HG03103 (cell line): ENCODE measurements at regions not wholly inside any gene's neighbourhood (a gene's known extent, or its start where the extent isn't known, plus 50 kb on each side); places are given as distances from the start of the nearest gene placed in this dataset.

Experiments
- ATAC-seq: cut with Tn5 transposase; IDR thresholded peaks from one replicate; pipeline ENCODE4 v1.9.1; 2021; ENCODE audit warnings: low read depth; ENCODE audit not compliant: unreplicated experiment

DNA sequence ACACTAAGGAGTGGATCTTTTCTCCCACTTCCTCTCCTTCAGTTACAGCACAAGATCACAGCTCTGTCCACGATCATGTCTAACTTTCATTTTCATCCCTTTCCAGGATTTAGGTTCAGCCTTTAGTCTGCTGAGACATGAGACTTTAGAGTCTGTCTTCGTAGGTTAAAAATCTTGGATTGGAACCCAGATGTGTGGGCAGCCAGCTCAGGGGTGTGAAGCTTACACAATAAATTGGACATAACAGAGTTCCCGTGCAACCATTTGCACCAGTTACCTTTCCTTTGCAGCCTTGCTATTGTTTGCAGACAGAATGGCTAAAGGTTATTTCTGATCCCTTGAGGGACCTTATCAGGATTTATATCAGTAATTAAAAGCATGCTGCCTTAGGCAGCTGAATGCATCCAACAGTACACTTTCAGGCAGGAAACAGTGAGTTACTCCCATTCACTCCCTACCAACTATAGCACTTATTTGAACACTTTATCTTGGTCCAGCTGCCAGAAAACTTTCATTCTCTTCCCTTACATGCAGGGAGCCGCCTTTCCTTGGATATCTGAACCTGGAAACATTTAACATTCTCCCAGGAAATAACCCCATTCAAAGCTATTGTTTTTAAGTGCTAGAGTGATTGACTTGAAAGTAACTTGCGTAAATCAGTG, 87.3 kb downstream of the TMEM100 start:
- ATAC-seq: no peak

DNA sequence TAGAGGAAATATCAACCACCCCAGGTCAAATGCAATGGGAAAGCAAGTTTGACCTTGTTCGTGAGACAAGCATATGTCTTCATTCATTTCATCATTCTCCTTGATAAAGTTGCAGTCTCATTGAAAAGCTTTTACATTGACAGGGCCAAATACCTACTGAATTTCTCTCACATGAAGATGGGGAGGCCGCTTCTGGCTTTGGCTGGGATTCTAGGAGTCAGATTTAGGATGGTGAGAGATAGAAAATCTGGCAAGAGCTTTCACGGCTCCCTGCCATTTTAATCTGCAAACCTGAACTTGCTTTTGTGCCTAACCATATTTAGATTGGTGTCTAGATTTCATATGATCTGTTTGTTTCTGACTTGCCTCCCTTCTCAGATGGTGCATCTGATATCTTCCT, 88.0 kb downstream of the TMEM100 start:
- no peak for ATAC-seq

DNA sequence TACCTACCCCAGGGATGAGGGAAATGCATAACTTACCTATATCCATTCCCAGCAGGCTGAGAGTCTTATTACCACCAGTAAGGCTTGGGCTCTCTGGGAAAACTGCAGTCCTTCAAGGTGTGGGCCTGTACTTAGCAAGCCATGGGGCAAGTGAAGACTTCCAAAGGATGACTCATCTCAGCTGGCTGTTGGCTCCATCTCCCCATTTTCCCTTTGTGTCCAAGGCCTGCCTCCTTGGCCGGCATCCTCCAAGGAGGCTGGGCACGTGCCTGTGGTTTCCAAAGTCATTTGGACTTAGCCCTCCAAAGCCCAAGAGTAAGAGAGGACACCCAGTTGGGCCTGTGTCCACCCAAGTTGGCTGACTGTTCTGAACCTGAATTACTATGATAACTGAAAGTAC, 89.8 kb downstream of the TMEM100 start:
- ATAC-seq: no peak

DNA sequence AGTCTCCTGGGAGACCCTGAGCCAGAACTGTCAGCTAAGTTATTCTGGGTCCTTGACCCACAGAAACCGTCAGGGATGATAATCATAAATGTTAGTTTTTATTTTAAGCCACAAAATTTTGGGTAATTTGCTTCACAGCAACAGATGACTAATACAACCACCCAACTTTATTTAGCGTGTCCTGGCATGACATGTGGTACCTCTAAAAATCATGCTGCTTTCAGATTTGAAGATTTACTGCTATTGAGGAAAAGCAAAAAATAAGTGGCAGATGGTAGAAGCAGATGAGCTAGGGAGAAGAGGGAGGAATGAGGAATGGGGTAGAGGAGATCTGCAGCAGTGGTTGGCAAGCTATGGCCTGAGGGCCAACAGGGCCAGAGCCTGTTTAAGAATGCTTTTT, 90.4 kb downstream of the TMEM100 start:
- ATAC-seq: no peak

DNA sequence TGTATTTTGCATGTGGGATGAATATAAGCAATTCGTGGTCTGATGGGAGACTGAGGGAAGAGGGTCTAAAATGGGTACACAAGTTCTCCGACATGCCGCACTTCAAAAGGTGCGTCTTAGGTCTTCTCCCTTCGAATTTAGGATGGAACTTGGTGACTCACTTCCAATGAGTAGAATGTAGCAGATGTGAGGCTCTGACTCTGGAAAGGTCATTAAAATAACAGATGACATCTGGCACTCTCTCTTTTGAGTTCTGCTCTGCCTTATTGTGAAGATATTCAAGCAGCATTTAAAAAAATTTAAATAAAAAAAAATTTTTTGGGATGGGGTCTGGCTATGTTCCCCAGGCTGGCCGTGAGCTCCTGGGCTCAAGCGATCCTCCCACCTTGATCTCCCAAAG, 92.7 kb downstream of the TMEM100 start:
- ATAC-seq: no peak

DNA sequence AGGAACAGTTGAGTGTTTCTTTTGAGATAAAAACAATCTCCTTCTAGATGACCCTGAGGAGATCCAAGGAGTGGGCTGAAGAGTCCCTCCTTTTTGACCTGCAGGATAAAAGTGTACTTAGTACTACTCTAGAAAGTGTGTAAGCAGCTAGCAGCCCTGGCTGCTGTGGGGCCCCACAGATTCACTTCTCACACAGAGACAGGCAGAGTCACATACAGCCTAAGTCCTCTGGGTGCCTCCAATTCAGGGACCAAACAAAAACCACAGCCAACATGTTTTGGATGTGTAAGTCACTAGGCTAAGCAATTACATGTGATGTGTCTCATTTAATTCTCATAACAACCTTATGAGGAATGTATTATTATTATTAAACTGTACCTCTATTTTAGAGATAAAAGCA, 97.1 kb downstream of the TMEM100 start:
- ATAC-seq: peak; percentile 56

DNA sequence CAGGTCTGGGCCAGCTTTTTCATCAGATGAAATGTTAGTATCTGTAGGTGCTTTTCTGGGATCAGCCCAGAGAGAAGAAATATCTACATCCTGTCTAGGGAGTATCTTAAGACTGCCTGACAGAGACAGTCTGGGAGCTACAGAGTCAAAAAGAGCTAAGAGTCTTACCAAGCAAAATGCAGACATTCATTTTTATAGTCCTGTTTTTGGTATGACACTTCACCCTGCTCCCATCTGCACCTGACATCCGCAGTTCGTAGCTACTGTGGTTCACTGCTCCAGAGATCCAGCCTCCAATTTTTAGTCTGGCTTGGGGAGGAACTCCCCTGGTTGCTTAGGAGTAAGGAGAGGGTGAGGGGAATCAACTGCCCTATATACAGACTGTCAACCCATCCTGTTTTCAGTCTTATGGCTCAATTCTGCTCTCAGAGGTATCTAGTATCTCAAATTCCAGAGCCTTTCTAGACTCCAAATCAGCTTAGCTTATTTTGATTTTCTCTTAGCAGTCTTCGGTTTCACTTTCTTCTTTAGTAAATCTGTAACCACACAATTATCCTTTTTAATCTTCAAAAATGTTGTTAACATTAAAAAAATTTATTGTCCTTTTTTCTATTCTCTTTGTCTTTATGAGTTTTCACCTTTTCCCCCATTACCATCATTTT, 97.8 kb downstream of the TMEM100 start:
- ATAC-seq: peak; percentile 52

DNA sequence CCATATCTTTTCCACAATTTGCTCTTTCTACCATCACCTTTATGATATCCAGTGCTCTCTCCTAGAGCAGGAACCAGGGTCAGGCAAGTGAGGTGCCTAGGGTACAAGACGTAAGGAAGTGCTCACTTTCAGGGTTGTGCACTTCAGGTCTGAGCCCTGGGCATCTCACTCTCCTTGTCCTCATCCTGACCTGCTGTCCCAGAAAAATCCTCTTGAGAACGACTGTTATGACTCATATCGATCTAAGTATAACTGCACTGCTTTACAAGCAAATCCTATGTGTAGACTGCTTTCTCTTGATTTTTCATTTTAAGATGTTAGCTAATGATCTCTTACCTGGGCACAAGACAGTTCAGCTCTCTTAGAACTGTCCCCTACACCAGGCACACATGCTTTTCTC, 100.1 kb downstream of the TMEM100 start:
- ATAC-seq: no peak

DNA sequence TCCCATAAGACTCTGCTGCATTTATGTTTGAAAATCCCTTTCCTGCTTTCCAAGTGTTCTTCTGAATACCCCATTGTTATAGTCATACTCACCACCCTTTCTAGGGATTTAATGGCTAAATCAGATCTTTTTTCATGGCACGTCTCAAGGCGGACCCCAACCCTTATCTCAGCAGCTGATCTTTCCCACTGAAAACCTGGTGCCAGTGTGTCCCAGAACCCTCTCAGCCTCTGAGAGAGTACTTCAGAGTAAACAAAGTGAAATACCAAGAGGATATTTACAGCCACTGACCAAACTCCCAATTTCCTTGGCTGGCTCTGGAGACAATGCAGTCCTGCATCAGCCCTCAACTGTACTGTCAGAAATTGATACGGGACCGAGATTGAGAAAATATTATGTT, 101.7 kb downstream of the TMEM100 start:
- no peak for ATAC-seq

DNA sequence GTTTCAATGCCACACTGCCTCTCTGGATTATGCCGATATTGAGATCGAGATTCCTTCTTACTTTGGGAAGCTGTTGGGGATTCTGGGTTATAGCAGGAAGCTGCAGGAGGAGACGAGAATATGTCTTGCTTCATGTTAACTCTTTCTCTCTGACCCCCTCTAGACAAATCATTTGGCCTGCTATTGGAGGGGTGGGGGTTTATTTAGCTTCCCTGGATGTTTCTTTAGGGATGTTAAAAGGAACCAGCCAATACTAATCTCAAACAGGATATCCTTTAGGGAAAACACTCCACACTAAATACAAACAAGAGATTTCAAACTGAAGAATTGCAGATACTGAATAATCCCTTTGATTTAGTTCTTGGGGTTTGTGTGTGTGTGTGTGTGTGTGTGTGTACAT, 102.6 kb downstream of the TMEM100 start:
- no peak for ATAC-seq

DNA sequence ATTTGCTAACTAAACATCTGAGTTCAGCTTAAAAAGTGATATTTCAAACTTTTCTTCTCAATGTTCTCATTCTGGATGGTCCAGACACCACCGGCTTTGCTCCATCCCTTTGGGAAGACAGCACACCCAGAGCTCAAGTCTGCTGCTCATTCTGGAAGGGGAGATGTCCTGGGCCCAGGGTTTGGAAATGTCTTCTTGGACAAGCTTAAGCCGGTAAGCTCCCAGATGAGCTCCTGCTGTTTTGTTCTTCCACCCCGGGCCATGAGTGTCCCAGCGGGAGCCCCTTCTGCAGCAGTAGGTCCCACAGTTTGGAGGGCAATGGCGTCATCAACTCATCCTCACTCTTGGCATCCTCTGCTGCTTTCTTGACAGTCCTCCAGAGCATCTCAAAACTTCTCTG, 105.2 kb downstream of the TMEM100 start:
- no peak for ATAC-seq

DNA sequence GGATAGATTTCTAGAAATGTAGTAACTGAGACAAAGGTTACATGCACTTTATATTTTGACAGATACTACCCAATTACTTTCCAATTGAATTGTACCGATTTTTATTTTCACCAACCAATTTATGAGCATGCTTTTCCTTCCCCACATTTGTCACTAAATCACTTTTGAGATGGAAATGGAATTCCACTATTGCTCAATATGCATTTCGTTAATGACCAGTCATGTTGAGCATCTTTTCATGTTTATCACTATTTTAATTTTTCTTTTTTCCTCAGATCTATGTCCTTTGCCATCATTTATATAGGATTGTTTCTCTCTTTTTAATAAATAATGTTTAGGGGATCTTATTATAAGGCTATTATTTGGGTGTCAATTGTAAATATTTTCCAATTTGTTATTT, 102.8 kb upstream of the SMIM36 start:
- no peak for ATAC-seq

DNA sequence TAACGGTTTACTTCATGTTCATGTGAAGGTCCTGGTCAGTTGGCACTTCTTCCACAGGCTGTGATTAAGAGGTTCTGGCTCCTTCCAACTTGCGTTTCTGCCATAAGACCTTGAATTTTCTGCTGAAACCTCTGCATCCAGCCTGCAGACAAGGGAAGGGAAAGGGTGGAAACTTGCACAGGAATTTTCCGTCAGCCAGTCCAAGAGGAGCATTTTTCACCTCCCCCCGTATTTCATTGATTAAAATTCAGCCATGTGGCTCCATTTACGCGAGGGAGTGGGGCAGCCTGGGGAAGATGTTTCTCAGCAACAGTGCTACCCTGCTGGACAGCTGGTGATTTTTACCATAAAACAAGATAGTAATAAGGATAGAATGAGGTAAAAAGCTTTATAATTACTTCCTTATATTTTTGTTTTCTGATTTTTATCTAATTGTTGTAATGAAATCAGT, 101.5 kb upstream of the SMIM36 start:
- ATAC-seq: no peak

DNA sequence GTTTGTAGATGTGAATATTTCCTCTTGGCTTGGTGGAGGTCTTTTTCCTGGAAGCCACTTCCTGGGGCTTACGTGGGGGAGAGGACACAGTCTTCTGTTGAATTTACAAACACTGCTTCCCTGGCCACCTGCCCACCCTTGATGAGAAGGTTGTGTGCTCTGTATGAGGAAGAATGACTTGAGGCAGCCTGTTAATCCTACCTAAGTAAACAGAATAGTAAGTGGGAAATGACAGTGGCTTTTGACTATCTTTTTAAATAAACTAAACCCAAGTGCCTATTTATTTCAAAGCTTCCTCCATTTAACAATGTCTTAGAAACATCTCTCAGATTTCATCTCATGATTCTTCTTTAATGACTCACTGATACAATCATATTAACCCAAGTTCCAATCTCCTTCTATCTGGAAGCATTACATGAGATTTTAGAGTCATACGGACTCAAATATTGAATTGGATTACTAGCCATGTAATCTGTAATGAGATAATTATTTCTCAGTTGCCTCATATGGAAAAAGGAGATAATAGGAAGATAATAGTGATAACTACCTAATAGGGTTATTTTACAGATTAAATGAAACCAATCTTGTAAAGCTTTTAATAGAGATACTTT, 96.6 kb upstream of the SMIM36 start:
- ATAC-seq: no peak

DNA sequence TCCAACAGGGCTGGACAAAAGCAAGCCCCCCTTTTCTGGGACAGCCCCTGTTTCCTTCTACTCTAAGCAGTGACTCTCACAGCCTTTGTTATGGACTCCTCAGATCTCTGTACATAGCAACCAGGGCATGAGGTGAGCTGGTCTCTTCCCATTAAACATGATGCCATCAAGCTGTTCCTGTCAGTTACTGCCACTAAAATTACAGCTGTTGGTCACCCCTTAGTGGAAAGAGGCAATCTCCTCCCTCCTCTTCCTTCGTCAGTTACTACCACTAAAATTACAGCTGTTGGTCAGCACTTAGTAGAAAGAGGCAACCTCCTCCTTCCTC, 95.2 kb upstream of the SMIM36 start:
- no peak for ATAC-seq

DNA sequence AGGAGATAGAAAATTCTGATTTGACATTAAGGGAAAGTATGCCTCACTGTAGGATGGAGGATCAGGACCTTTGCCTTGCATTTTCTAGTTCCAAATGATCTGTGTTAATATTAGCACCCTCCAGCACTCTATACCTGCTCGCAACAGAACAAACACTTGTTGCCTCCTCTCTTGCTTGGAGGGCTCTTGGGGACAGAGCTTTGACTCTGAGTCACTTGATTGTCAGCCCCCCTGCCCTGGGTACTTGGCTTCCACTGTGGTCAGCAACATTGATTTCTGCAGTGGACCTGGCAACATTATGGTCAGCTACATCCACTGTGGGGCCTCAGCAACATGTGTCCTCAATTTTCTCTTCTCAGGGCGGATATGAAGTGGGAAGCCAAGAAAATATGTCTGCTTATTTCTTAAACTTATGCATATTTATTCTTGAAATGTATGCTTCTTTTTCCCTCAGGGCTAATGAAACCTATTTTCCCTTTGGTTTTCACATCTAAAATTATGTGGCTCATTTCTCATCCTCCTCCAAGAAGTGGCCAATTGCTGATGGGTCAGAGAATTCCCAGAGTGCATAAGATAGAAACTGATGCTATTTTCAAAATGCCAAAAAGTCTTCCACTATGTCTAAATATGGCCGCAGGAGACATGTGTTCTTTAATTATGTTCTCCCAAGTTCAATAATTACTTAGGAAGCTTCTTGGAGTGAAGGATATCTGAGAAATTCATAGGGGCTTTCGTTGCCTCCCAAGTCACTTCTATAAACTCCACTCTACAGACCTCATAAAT, 94.6 kb upstream of the SMIM36 start:
- no peak for ATAC-seq

DNA sequence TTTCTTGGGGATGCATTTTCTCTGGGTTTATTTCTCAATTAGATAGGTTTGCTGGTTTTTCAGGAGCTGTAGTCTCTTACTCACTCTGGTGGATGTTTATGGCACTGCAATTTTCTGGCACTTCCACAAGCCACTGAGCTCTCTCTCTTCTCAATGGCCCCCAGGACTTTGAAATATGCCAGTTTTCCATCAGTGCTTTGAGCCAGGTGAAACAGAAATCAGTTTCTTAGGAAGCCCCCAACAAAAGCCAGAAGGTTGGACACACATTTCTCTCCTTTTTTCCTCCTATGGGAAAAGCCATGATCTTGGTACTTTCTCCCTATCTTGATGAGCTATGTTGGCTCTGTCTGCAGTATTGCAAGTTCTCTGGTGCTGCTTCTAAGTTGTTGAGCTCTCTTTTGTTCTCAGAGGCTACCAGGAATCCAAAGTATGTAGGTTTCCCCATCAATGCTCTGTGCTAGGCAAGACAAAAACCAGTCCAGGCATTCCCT, 90.7 kb upstream of the SMIM36 start:
- ATAC-seq: no peak

DNA sequence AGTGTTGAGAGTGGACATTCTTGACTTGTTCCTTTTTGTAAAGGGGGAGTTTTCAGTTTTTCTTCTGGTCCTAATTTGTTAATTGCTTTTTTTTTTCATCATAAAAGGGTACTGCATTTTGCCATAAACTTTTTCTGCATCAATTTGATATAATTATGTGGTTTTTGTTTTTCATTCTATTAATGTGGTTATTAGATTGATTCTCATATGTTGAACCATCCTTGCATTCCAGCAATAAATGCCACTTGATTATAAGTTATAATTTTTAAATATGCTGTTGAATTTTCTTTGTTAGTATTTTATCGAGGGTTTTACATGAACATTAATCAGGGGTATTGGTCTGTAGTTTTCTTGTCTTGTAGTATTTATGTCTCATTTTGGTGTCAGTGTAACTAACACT, 87.2 kb upstream of the SMIM36 start:
- ATAC-seq: no peak

DNA sequence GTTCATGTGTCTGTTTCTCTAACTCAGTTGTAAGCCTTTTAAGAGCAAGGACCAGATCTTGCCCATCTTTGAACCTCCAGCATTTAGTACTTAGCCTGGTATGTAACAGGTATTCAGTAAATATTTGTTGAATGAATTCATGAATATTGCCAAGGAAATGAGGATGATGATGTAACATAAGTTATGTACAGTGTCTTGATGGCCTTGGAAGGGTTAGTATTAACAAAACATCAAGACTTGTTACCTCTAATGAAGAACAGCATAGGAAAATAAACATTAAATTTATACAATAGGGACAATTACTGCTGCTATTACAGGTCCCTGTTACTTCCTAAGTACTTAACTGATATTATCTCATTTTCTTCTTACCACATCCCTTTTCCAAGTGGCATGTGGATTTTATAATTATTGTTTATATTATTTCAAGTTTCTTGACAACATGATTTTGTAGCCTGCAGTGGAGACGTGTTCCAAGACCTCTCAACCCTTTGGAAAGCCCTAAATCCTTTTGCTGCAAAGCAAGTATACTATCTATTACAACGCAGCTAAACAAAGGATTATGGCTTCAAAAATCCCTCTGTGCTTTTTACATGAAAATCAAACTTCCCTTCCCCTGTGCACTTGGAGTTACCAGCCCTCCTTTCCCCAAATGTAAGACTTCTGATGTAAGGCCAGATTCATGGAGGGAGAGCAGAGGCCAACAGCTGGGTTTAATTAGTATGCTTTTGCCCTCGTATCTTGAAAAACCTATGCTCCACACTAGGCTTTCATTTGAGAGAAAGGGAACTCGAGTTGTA, 77.4 kb upstream of the SMIM36 start:
- ATAC-seq: no peak

DNA sequence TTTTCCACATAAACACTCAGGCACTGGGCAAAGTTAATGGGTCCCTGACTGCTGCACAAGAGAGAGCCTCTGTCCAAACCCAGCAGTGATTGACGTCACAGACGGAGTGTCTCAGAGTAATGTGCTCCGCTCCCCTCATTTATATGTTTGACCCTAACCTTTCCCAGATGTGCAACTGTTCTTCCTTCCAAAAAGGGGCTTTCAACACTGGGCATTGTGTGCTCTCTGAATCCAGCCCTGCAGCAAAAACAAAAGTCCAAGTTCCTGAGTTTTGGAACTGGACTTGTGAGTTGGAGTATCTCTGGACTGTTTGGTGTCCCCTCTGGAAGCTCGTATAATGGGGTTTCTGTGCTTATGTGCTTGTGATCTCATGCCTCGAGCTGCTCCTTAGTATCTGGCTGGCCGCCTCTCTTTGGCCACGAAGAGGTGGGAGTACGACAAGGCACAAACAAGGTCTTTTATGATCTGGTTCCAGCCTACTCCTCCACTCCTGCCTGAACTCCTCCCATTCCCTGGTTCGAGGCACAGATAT, 76.4 kb upstream of the SMIM36 start:
- ATAC-seq: no peak
